ENCODE measurements at regions not wholly inside any gene's neighbourhood (a gene's known extent, or its start where the extent isn't known, plus 50 kb on each side); places are given as distances from the start of the nearest gene placed in this dataset.
"Not testable (repeated sequence)": the region's sequence is repeated elsewhere in the genome, so short reads cannot be mapped to it uniquely, and the experiment has no call there.

- DNase-seq, result no peak
These were observed 988.5 kb downstream of the CDH18 start for GRCh38 chr5:18999478-18999877.

GRCh38 chr5:19001054-19001453 lies 986.9 kb downstream of the CDH18 start:
- DNase-seq, result no peak

- no peak for DNase-seq
These were observed 986.5 kb downstream of the CDH18 start for GRCh38 chr5:19001539-19001938.

GRCh38 chr5:19002111-19002510 lies 985.9 kb downstream of the CDH18 start:
- no peak for DNase-seq

GRCh38 chr5:19018822-19019221 lies 969.2 kb downstream of the CDH18 start:
- no peak for DNase-seq

- no peak for DNase-seq
These were observed 956.5 kb downstream of the CDH18 start for GRCh38 chr5:19031491-19031890.

- no peak for DNase-seq
These were observed 952.2 kb downstream of the CDH18 start for GRCh38 chr5:19035816-19036215.

GRCh38 chr5:19042106-19042505 lies 945.9 kb downstream of the CDH18 start:
- no peak for DNase-seq

- no peak for DNase-seq
These were observed 943.7 kb downstream of the CDH18 start for GRCh38 chr5:19044311-19044710.

- no peak for DNase-seq
These were observed 942.9 kb downstream of the CDH18 start for GRCh38 chr5:19044931-19045695.

GRCh38 chr5:19047277-19047676 lies 940.7 kb downstream of the CDH18 start:
- DNase-seq, result no peak

- no peak for DNase-seq
These were observed 939.3 kb downstream of the CDH18 start for GRCh38 chr5:19048726-19049125.

- no peak for DNase-seq
These were observed 929.8 kb downstream of the CDH18 start for GRCh38 chr5:19058216-19058615.

- no peak for DNase-seq
These were observed 923.9 kb downstream of the CDH18 start for GRCh38 chr5:19064094-19064493.

- no peak for DNase-seq
These were observed 920.3 kb downstream of the CDH18 start for GRCh38 chr5:19067741-19068140.

- DNase-seq, result no peak
These were observed 889.6 kb downstream of the CDH18 start for GRCh38 chr5:19098434-19098833.

GRCh38 chr5:19099195-19099594 lies 888.8 kb downstream of the CDH18 start:
- no peak for DNase-seq

GRCh38 chr5:19104948-19105347 lies 883.1 kb downstream of the CDH18 start:
- no peak for DNase-seq

- DNase-seq, result no peak
These were observed 865.1 kb downstream of the CDH18 start for GRCh38 chr5:19122923-19123322.

- DNase-seq, result no peak
These were observed 861.9 kb downstream of the CDH18 start for GRCh38 chr5:19125956-19126713.

GRCh38 chr5:19140276-19140675 lies 847.7 kb downstream of the CDH18 start:
- no peak for DNase-seq

- DNase-seq, result not testable (repeated sequence)
These were observed 846.0 kb downstream of the CDH18 start for GRCh38 chr5:19141937-19142524.

GRCh38 chr5:19142713-19143414 lies 845.1 kb downstream of the CDH18 start:
- DNase-seq, result not testable (repeated sequence)
